ENCODE measurements at regions not wholly inside any gene's neighbourhood (a gene's known extent, or its start where the extent isn't known, plus 50 kb on each side); places are given as distances from the start of the nearest gene placed in this dataset.

DNA sequence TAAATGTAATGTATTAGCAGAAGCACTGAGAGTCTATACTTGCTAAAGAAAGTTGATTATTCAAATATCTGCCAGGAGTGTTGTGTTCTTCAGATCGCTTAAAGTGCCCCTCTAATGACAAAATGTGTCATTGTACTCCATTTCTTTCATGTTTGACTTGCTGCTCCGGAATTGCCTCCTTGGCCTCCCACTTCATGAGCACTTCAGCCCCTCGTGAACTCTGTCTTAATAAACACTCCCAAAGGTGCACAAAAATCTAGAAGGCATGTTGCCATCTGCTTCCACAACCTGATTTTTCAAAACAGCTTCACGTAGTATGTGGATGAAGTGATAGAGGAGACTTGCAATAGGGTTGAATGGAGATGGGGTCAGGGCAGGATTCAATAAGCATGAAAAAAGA, 396.1 kb downstream of the TDRD15 start:
- Histone ChIP-seq H3K4me2 (ENCODE audit: low read length) (no peak overlapping the region), H3K27ac (ENCODE audit: low read depth, low read length) (no peak overlapping the region), H2AFZ (ENCODE audit: low read depth, low read length, poor library complexity, severe bottlenecking) (no peak overlapping the region), H3K79me2 (ENCODE audit: insufficient read depth, low read length) (no peaks in the 10 kb centered on the region), H3K4me3 (replicated peaks in 1 of 2; ENCODE audit: low read depth in 1 of 2, low read length in 2 of 2) (no peak overlapping the region), H4K20me1 (ENCODE audit: insufficient read depth) (no peaks in the 10 kb centered on the region; the same call in 1 of the 2 replicates), H3K9me3 (ENCODE audit: control insufficient read depth in 1 of 2, insufficient read depth in 1 of 2, low read depth in 1 of 2, low read length in 2 of 2) (peaks cover 3 to 17% of the 10 kb centered on the region in 2 experiments; a peak in 3 of 4 replicates), H3K36me3 (ENCODE audit: control insufficient read depth in 1 of 2, insufficient read depth in 2 of 2, low read length in 2 of 2) (no peaks in the 10 kb centered on the region), H3K9ac (ENCODE audit: low read length) (no peak overlapping the region), H3K4me1 (ENCODE audit: control insufficient read depth in 1 of 2, insufficient read depth in 2 of 2, low read length in 2 of 2) (no peaks in the 10 kb centered on the region), H3K9me2 (ENCODE audit: insufficient read depth) (no peaks in the 10 kb centered on the region), H3K27me3 (ENCODE audit: insufficient read depth, low read length) (no peaks in the 10 kb centered on the region)
- ChIA-PET CTCF (no interaction called here), RAD21 (ENCODE audit: low non-redundant PET in 1 of 2, low total read pairs in 2 of 2, uncharacterized antibody in 2 of 2, unreplicated experiment in 2 of 2) (no interaction called here), POLR2A (no interaction called here)
- no peak for DNase-seq (ENCODE audit: low read depth, low spot score)
- BruUV-seq (replicated peaks) = no TSS peak
- no peak for ATAC-seq
- intact Hi-C loops (cut with micrococcal nuclease) = no loop called here
- TF ChIP-seq RAD21 (IDR thresholded peaks at IDR 0.05; ENCODE audit: low read depth) (no peak), POLR2AphosphoS5 (IDR thresholded peaks at IDR 0.05; ENCODE audit: low read depth, low read length) (no peak), EZH2 (IDR thresholded peaks at IDR 0.05) (no peak), ELF1 (IDR thresholded peaks at IDR 0.05; ENCODE audit: borderline replicate concordance, low read depth) (no peak), CEBPB (IDR thresholded peaks at IDR 0.05; ENCODE audit: low read depth) (no peak)

DNA sequence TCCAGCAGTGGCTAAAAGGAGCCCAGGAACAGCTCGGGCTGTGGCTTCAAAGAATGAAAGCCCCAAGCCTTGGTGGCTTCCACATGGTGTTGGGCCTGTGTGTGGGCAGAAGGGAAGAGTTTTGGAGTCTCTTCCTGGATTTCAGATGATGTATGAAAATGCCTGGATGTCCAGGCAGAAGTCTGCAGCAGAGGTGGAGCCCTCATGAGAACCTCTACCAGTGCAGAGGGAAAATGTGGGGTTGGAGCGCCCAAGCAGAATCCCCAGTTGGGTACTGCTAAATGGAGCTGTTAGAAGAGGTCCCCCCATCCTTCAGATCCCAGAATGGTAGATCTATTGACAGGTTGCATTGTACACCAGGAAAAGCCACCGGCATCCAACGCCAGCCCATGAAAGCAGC, 412.1 kb downstream of the TDRD15 start:
- no peak for DNase-seq (ENCODE audit: low read depth, low spot score)
- no peaks in the 10 kb centered on the region for H3K79me2 ChIP-seq (ENCODE audit: insufficient read depth, low read length)
- ATAC-seq = no peak
- CTCF ChIA-PET = no interaction called here
- RAD21 ChIA-PET (ENCODE audit: low non-redundant PET in 1 of 2, low total read pairs in 2 of 2, uncharacterized antibody in 2 of 2, unreplicated experiment in 2 of 2) = no interaction called here
- no peaks in the 10 kb centered on the region for H4K20me1 ChIP-seq (ENCODE audit: insufficient read depth)
- H3K9ac ChIP-seq (ENCODE audit: low read length) = no peak overlapping the region
- no peaks in the 10 kb centered on the region for H3K4me1 ChIP-seq (ENCODE audit: control insufficient read depth in 1 of 2, insufficient read depth in 2 of 2, low read length in 2 of 2)
- H2AFZ ChIP-seq (ENCODE audit: low read depth, low read length, poor library complexity, severe bottlenecking) = no peak overlapping the region
- no peak overlapping the region for H3K4me2 ChIP-seq (ENCODE audit: low read length)
- no peak overlapping the region for H3K4me3 ChIP-seq (replicated peaks in 1 of 2; ENCODE audit: low read depth in 1 of 2, low read length in 2 of 2)
- intact Hi-C loops (cut with micrococcal nuclease) = no loop called here
- no peaks in the 10 kb centered on the region for H3K27me3 ChIP-seq (ENCODE audit: insufficient read depth, low read length)
- POLR2A ChIA-PET = no interaction called here
- H3K9me2 ChIP-seq (ENCODE audit: insufficient read depth) = no peaks in the 10 kb centered on the region
- H3K27ac ChIP-seq (ENCODE audit: low read depth, low read length) = no peak overlapping the region
- no TSS peak for BruUV-seq (replicated peaks)
- TF ChIP-seq EZH2 (IDR thresholded peaks at IDR 0.05) = no peak
- no peak for TF ChIP-seq JUND (IDR thresholded peaks at IDR 0.05)
- TF ChIP-seq, protein P1, sequence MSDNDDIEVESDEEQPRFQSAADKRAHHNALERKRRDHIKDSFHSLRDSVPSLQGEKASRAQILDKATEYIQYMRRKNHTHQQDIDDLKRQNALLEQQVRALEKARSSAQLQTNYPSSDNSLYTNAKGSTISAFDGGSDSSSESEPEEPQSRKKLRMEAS (IDR thresholded peaks at IDR 0.05) = no peak
- TF ChIP-seq ZFX (IDR thresholded peaks at IDR 0.05) = no peak
- TF ChIP-seq POLR2AphosphoS5 (IDR thresholded peaks at IDR 0.05; ENCODE audit: low read depth, low read length) = no peak
- TF ChIP-seq TCF7L2 (IDR thresholded peaks at IDR 0.05; ENCODE audit: borderline replicate concordance, extremely low read depth, insufficient read depth, insufficient read length) = no peak
- no peak for TF ChIP-seq ELF1 (IDR thresholded peaks at IDR 0.05; ENCODE audit: borderline replicate concordance, low read depth)
- no peak for TF ChIP-seq POLR2A (IDR thresholded peaks at IDR 0.05; ENCODE audit: borderline replicate concordance, extremely low read depth, insufficient read depth, insufficient read length)
- TF ChIP-seq EGR1 (IDR thresholded peaks at IDR 0.05; ENCODE audit: low read depth) = no peak
- TF ChIP-seq, protein P2, sequence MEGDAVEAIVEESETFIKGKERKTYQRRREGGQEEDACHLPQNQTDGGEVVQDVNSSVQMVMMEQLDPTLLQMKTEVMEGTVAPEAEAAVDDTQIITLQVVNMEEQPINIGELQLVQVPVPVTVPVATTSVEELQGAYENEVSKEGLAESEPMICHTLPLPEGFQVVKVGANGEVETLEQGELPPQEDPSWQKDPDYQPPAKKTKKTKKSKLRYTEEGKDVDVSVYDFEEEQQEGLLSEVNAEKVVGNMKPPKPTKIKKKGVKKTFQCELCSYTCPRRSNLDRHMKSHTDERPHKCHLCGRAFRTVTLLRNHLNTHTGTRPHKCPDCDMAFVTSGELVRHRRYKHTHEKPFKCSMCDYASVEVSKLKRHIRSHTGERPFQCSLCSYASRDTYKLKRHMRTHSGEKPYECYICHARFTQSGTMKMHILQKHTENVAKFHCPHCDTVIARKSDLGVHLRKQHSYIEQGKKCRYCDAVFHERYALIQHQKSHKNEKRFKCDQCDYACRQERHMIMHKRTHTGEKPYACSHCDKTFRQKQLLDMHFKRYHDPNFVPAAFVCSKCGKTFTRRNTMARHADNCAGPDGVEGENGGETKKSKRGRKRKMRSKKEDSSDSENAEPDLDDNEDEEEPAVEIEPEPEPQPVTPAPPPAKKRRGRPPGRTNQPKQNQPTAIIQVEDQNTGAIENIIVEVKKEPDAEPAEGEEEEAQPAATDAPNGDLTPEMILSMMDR (IDR thresholded peaks at IDR 0.05 in 2 of 3, conservative IDR thresholded peaks at IDR 0.05 in 1 of 3; ENCODE audit: borderline replicate concordance in 1 of 3, insufficient read depth in 1 of 3, low read depth in 2 of 3, low read length in 2 of 3) = no peak
- no peak for TF ChIP-seq YY1 (IDR thresholded peaks at IDR 0.05; ENCODE audit: extremely low read depth, insufficient replicate concordance, low read depth, low read length)
- TF ChIP-seq FOSL1 (IDR thresholded peaks at IDR 0.05; ENCODE audit: low read depth) = no peak
- TF ChIP-seq, protein P3, sequence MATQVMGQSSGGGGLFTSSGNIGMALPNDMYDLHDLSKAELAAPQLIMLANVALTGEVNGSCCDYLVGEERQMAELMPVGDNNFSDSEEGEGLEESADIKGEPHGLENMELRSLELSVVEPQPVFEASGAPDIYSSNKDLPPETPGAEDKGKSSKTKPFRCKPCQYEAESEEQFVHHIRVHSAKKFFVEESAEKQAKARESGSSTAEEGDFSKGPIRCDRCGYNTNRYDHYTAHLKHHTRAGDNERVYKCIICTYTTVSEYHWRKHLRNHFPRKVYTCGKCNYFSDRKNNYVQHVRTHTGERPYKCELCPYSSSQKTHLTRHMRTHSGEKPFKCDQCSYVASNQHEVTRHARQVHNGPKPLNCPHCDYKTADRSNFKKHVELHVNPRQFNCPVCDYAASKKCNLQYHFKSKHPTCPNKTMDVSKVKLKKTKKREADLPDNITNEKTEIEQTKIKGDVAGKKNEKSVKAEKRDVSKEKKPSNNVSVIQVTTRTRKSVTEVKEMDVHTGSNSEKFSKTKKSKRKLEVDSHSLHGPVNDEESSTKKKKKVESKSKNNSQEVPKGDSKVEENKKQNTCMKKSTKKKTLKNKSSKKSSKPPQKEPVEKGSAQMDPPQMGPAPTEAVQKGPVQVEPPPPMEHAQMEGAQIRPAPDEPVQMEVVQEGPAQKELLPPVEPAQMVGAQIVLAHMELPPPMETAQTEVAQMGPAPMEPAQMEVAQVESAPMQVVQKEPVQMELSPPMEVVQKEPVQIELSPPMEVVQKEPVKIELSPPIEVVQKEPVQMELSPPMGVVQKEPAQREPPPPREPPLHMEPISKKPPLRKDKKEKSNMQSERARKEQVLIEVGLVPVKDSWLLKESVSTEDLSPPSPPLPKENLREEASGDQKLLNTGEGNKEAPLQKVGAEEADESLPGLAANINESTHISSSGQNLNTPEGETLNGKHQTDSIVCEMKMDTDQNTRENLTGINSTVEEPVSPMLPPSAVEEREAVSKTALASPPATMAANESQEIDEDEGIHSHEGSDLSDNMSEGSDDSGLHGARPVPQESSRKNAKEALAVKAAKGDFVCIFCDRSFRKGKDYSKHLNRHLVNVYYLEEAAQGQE (IDR thresholded peaks at IDR 0.05; ENCODE audit: low read depth) = no peak
- no peaks in the 10 kb centered on the region for H3K36me3 ChIP-seq (ENCODE audit: control insufficient read depth in 1 of 2, insufficient read depth in 2 of 2, low read length in 2 of 2)
- H3K9me3 ChIP-seq (ENCODE audit: control insufficient read depth in 1 of 2, insufficient read depth in 1 of 2, low read depth in 1 of 2, low read length in 2 of 2) = peaks cover 18 to 22% of the 10 kb centered on the region in 2 experiments; a peak in 3 of 4 replicates
